ENCODE measurements at regions not wholly inside any gene's neighbourhood (a gene's known extent, or its start where the extent isn't known, plus 50 kb on each side); places are given as distances from the start of the nearest gene placed in this dataset.
A peak's percentile ranks its signal among the peaks of the same experiment; 100 is the strongest.

DNA sequence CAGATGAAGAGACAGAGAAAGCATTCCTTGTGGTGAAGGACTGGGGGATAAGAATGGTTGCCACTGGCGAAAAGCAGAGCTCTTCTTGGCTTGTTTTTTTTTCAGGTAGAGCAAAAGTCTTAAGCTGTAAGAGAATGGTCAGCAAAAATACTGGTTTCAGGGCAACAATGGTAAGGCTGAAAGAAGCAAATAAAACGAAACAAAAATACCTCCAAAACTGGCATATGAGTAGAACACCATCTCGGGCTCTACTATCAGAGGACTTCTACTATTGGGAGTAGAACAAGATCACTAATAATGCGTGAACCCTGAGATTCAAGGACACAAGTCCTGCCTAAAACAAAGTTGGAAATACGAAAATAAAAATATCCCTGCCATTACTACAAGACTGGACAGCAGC, 1823.2 kb upstream of the CDH6 start:
- no peak for DNase-seq

DNA sequence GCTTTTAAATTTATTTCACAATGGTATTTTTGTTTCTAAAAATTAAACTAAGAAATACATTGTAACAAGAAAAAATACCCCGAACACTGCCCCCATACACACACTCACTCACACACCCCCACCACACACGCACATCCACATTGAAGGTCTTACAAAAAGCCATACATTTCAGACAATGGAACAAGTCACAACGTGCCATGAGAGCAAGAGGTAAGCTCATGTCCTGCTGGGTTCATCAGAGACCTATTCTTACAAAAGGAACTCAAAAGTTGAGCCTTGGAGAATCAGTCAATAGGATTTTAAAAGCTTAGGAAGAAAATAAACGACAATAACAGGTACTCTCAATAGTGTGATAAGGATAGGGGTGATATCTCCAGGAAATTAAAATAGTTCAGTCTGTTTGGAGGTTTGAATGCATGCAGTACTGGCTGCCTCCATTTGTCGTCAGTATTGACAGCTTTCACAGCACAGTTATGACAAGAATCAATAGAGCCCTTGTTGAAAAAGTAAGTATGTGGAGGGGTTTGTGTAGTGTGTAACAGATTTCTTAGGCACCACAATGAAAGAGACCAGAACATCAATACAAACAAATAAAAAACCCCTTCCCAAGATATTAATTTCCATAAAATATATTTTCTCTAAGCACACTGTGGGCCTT, 1826.2 kb upstream of the CDH6 start:
- no peak for DNase-seq

- DNase-seq: no peak
Observed at GRCh38 chr5:29351170-29351569, 1842.3 kb upstream of the CDH6 start.

DNA sequence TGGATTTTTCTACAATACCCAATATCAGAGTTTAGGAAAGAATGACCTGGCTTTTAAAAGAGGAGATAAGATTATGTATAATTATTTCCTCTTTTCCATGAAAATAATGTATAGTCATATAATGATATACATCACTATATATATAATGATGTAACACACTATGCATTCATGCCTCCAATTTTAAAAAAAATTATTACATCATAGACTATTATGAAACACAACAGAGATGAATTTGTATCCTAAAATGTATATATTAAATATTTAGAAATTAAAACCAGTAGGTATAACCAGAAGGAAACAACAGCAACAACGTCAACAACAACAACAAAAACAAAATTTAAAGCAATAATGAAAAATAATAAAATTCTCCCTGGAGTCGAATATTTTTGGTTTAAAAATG, 1856.5 kb upstream of the CDH6 start:
- no peak for DNase-seq

GRCh38 chr5:29321591-29321990, 1871.9 kb upstream of the CDH6 start:
- DNase-seq: no peak

DNA sequence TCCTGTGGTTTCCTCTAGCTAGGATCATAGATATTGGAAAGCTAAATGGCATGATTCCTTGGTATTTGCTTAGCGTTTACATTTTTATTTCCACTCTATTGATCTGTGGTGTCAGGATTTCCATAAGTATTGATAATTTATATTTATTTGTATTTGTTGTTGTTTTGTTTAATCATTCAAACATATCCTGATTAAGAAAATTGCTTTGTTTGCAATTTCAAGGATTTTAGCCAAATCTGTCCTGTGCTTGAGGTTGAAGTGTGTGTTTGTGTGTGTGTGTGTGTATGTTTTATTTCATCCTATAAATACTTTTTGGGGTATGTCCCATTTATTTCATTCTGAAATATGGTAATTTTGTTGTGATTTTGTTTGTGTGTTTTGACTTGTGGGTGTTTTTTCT, 1884.1 kb upstream of the CDH6 start:
- no peak for DNase-seq

GRCh38 chr5:29307478-29307877, 1886.0 kb upstream of the CDH6 start:
- DNase-seq: no peak

DNA sequence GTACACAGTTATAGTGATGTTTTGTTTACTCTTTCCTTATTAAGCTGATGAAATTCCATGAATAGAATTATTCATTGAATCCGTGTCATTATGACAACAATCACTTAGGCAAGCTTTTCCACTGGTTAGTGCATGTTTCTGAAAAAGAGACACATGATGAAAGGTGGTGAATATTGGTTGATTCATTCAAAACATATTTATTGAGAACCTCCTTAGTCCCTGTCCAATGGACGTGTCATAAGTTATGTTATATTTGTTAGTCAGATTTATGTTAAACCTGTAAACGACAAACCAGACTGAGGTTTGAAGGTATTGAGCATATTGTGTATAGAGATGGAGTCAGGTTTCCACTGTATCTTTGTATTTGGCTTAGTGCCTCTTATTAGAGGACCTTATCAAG, 1888.9 kb upstream of the CDH6 start:
- no peak for DNase-seq

DNA sequence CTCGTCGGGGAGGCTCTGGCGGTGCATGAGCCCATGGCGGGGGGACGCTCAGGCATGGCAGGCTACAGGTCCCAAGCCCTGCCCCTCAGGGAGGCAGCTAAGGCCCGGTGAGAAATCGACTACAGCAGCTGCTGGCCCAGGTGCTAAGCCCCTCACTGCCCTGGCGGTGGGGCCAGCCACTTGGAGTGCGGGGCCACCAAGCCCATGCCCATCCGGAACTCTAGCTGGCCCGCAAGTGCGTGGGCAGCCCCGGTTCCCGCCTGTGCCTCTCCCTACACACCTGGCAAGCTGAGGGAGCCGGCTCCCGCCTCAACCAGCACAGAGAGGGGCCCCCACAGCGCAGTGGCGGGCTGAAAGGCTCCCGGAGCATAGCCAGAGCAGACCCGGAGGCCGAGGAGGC, 1896.9 kb upstream of the CDH6 start:
- DNase-seq: no peak

DNA sequence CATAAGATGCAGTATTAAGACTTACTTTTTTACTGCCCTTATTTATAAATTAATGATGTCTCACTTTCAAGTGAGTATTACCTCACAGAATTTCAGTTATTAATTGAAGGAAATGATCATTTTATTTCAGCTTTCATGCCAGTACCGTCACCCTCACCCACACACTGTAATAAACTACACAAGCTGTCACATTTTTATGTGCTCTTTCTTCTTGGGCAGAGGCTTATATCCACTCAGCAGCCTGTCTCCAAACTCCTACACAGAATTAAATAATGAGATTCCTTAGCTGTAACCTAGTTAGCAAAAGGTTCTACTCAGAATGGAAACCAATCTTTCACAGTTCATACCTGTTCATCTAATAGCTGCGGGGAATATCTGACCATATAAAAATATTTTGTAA, 1915.8 kb upstream of the CDH6 start:
- DNase-seq: no peak

- DNase-seq: no peak
Observed at GRCh38 chr5:29276371-29276770, 1917.1 kb upstream of the CDH6 start.

DNA sequence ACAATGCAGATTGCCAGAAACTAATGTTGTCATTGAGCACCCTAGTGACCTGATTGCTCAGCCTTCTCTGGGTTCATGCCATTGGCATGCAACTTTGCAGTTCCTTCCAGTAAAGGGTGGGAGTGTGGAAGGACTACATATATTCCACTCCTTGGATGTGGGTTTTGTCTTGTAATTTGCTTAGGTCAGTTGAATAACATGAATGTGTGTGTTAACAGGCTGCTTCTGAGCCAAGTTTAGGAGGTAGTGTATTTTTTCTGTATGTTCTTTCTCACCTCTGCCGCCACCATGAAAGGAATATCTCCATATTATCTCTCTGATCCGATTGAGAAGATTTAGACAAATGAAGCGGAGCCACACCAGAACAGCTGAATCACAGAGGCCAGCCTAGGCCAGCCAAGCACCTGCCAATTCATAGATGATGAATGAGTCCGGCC, 1929.6 kb upstream of the CDH6 start:
- DNase-seq: peak; percentile 6

DNA sequence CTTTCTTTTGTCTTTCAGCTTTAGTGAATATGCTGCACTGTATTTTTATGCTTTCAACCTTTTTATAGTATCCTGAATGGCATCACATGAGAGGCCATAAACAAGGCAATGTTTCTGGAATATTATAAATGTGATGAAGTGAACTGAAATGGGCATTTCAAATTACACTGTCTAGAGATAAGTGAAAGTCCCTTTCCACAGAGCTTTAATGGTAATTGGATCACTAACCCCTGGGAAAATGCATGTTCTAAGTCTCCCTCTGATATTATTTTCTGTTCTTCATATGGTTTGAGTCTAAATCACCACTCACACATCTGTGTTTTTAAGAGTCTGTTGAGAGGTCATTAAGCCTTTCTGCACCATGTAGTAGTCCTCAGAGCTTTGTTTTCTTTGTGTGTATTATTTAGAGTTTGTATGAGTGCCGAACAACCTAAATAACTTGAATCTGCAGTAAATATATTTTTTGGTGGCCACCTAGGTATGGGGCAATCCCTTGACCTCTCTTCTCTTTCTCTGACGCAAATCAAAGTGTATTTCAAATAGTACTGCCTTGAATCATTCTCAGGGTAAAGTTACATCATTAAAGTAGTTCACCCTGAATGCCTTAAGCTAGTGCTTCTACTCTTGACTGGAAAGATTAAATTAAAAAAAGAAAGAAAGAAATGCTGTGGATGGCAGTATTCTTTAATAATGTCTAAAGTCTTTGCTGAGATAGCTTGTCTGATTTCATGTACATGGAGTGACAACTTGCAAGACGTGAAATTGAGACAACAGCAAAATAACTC, 1931.0 kb upstream of the CDH6 start:
- DNase-seq: peak; percentile 30

DNA sequence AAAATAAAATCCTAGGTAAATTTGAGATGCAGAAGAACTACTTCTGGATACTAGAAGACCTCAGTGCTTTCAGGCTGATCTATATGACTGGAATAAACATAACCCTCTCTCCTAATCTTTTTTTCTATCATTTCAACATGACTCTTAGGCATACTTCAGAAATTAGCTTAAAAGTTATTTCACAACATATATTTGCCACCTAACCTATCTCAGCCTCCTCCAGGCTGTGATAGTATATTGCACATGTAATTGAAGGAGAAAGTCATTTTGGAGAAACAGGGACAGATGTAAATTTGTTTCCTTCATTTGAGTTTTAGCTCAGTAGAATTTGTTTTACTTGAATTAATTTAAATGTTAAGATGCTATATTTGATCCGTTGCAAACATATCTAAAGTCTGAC, 1932.3 kb upstream of the CDH6 start:
- no peak for DNase-seq

DNA sequence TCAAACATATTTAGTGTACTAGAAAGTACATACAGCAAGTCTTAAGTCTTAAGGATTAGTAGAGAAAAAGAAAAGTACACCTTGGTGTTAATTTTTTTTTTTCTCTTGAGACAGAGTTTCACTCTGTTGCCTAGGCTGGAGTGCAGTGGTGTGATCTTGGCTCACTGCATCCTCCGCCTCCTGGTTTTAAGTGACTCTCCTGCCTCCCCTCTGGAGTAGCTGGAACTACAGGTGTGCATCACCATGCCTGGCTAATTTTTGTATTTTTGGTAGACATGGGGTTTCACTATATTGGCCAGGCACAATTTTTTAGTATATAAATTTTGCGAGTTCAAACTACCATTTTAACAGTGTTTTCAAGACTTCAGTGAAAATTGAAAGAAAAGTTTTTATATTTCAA, 1941.1 kb upstream of the CDH6 start:
- no peak for DNase-seq

DNA sequence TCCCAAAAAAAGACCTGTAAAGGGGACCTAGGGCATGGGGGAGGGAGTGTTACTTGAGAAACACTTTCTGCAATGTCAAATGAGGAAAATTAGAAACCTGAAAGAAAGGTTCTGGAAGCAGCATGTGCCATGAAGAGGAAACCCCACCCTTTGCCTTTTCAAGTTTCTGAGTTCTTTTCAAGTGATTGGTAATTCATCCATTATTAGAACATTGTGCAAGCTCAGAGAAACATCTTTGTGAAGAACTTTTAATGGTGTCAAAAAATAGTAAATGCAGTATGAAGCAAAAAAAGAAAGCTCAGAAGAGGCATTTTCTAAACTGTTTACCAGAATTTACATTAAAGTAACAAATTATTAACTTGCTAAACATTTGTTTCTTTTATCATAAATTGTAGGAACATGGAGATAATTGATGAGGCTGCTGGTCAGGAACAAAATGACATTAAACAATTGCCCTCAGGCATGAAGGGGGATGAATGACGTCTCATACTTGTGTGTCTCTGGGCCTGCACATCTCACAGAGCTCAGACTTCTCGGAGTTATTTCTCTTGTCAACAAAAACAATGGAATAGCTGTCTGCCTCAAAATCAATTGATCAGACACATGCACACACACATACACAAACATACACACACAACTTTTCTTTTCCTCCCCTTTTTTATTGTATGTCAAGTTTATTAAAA, 1946.0 kb upstream of the CDH6 start:
- no peak for DNase-seq

- DNase-seq: no peak
Observed at GRCh38 chr5:29240379-29240778, 1953.1 kb upstream of the CDH6 start.

GRCh38 chr5:29239606-29240005, 1953.9 kb upstream of the CDH6 start:
- no peak for DNase-seq

DNA sequence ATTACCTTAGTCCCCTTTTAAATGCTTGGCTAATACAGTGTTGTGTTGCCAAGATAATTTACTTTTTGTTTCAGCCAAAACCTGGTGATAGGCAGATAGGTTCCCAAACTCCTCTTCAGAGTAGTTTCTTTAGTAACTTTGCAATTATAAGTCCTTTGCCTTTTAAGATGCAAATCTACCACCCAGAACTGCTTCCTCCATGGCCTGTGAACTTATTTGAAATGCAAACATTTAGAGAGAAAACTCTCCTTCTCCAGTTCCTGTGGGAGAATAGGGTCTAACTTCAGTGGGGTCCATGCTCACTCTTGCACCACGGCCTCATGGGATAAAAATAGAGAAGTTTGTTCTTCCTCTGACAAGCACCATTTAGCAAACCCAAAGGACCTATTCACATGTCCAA, 1955.4 kb upstream of the CDH6 start:
- no peak for DNase-seq

DNA sequence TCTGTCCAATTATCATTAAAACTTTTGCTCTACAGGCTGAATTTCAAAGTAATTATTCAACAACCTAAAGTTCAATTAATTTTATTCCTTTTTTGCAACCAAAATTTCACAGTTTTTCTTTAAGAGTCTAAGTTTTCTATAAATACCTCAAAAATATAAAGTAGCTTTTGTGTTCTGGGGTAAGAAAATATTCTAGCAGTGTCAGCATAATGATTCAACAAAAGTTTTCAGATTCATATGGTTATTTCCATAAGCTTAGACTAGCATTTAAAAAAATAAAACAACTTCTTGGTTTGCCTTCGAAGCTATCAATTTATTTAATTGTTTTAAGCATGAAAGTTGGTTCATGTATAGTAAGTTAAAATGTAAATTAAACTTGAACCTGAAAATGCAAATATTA, 1962.3 kb upstream of the CDH6 start:
- no peak for DNase-seq

DNA sequence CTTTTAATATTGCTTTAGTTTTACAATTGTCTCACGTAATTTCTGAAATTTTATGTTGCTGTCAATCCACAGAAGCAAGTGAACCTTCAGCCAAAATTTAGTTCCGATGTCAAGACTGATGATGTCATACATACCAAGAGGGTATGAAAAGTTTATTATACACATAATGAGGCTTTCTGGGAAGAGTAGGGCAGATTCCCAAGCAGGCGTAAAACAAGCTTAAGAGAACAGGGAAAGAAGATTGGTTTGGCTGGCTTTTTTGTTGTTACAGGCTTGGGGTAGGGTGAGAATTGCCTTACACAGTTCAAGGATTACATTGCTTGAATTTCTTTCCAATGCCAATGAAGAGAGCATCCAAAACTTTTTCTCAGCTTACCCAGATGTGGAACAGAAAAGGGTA, 1962.9 kb upstream of the CDH6 start:
- no peak for DNase-seq

- DNase-seq: no peak
Observed at GRCh38 chr5:29229461-29229860, 1964.0 kb upstream of the CDH6 start.

DNA sequence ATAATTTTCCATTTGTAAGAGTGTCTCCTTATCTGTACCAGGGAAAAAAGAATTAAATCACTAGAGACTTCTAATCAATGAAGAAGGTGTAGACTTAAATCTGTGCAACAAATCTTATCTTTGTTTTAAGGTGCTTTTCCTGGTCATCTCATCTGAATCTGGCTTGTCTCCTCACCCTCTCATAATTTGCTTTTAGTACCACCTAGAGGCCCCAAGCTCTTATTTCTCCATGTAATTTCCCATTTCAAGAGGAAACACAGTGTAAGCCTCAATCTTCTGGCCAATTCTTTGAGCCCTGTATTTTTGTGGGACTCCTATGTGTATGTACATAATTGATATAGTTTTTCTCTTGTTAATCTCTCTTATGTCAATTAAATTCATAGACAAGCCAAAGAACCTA, 1975.3 kb upstream of the CDH6 start:
- no peak for DNase-seq

GRCh38 chr5:29214839-29215238, 1978.6 kb upstream of the CDH6 start:
- DNase-seq: peak; percentile 9

All from fibroblast of upper back skin (primary cell).